H1 (cell line): ENCODE measurements at regions not wholly inside any gene's neighbourhood (a gene's known extent, or its start where the extent isn't known, plus 50 kb on each side); places are given as distances from the start of the nearest gene placed in this dataset.

Experiments
- CTCF ChIA-PET: fragments of 300-600 bp; sonication (Branson Sonifier 250); formaldehyde crosslinking; loops from one replicate; lab custom pipeline; 2021; ENCODE audit not compliant: partially characterized antibody; lab: Charles Lee
- POLR2A ChIA-PET: fragments of 300-600 bp; sonication (Branson Sonifier 250); formaldehyde crosslinking; loops from one replicate; lab custom pipeline; 2021; ENCODE audit warnings: inconsistent platforms; ENCODE audit not compliant: partially characterized antibody; lab: Charles Lee
- DNase-seq, 2 experiments: peaks; one replicate each; pipeline versions ENCODE4 v3.0.0 to v3.0.0-alpha.2; 2010 to 2022; ENCODE audit warnings: low spot score in 2 of 2, low read depth in 1 of 2, mixed read lengths in 1 of 2
- FAIRE-seq: peaks from 2 replicates; lab custom pipeline; 2011; peaks lifted over from hg19 to GRCh38; lab: Jason Lieb, UNC
- H2AFZ ChIP-seq: 2 replicates; pipeline ENCODE4 v1.8.1; 2012; ENCODE audit warnings: low read length, inconsistent platforms
- H2AK5ac ChIP-seq: 2 replicates; pipeline ENCODE4 v1.6.1; 2013; ENCODE audit warnings: low read depth, low read length
- H2BK120ac ChIP-seq: replicated peaks from 2 replicates; pipeline ENCODE3; 2013; ENCODE audit warnings: low read depth, low read length, inconsistent platforms
- H2BK12ac ChIP-seq: 2 replicates; pipeline ENCODE4 v1.6.1; 2013; ENCODE audit warnings: low read depth, low read length
- H2BK15ac ChIP-seq: 2 replicates; pipeline ENCODE4 v1.6.1; 2013; ENCODE audit warnings: low read length
- H2BK20ac ChIP-seq: 2 replicates; pipeline ENCODE4 v1.6.1; 2013; ENCODE audit warnings: low read length
- H2BK5ac ChIP-seq: 2 replicates; pipeline ENCODE4 v1.6.1; 2013; ENCODE audit warnings: low read depth, low read length
- H3K14ac ChIP-seq: 2 replicates; pipeline ENCODE4 v1.6.1; 2013; ENCODE audit warnings: inconsistent platforms; ENCODE audit not compliant: insufficient read length
- H3K18ac ChIP-seq: 2 replicates; pipeline ENCODE4 v1.6.1; 2013; ENCODE audit warnings: low read length; ENCODE audit errors: extremely low read depth
- H3K23ac ChIP-seq: 2 replicates; pipeline ENCODE4 v1.6.1; 2013; ENCODE audit warnings: inconsistent platforms; ENCODE audit not compliant: insufficient read length
- H3K23me2 ChIP-seq: 2 replicates; pipeline ENCODE4 v1.6.1; 2013; ENCODE audit warnings: low read depth, low read length
- H3K27ac ChIP-seq: 2 replicates; pipeline ENCODE4 v1.6.1; 2011; ENCODE audit warnings: low read depth, low read length, inconsistent platforms
- H3K27me3 ChIP-seq, 4 experiments: replicated peaks in 1 of 4; 1 replicate in 1 of 4; 2 replicates in 3 of 4; pipeline versions ENCODE4 v1.6.1 to v1.8.1; 2011 to 2013; ENCODE audit warnings: low read length in 3 of 4, mild to moderate bottlenecking in 3 of 4, inconsistent platforms in 2 of 4, mixed read lengths in 2 of 4, moderate library complexity in 1 of 4; ENCODE audit not compliant: control insufficient read depth in 3 of 4, insufficient read depth in 3 of 4; ENCODE audit errors: extremely low read depth in 1 of 4
- H3K36me3 ChIP-seq, 4 experiments: 2 replicates each; pipeline versions ENCODE4 v1.6.1 to v1.8.1; 2011 to 2013; ENCODE audit warnings: mild to moderate bottlenecking in 4 of 4, low read length in 3 of 4, moderate library complexity in 2 of 4, control low read depth in 1 of 4, inconsistent platforms in 1 of 4; ENCODE audit not compliant: insufficient read depth in 4 of 4, control insufficient read depth in 2 of 4
- H3K4ac ChIP-seq: replicated peaks from 2 replicates; pipeline ENCODE3; 2013; ENCODE audit warnings: low read length, low read depth, mixed read lengths, inconsistent platforms; ENCODE audit not compliant: insufficient read length
- H3K4me1 ChIP-seq, 4 experiments: replicated peaks in 1 of 4; 1 replicate in 1 of 4; 2 replicates in 3 of 4; pipeline versions ENCODE4 v1.6.1 to v1.8.1; 2011 to 2013; ENCODE audit warnings: low read length in 3 of 4, inconsistent platforms in 2 of 4, mixed read lengths in 1 of 4; ENCODE audit not compliant: insufficient read depth in 4 of 4, control insufficient read depth in 3 of 4
- H3K4me2 ChIP-seq, 2 experiments: 2 replicates each; pipeline versions ENCODE4 v1.6.1 to v1.8.1; 2011 to 2013; ENCODE audit warnings: low read depth in 2 of 2, low read length in 2 of 2, control low read depth in 1 of 2, inconsistent platforms in 1 of 2, mild to moderate bottlenecking in 1 of 2; ENCODE audit not compliant: insufficient read depth in 1 of 2
- H3K4me3 ChIP-seq, 4 experiments: fragments of 200-600, 300-600 bp in 1 of 4; sonication (generic), shearing (Covaris generic), sonication (Bioruptor Twin) in 1 of 4; 2 replicates each; pipeline versions ENCODE4 v1.5.1 to v1.8.1; 2011 to 2016; ENCODE audit warnings: low read length in 4 of 4, low read depth in 3 of 4, control low read depth in 2 of 4, inconsistent platforms in 2 of 4, mild to moderate bottlenecking in 2 of 4, mixed read lengths in 1 of 4, moderate library complexity in 1 of 4; ENCODE audit not compliant: insufficient read depth in 2 of 4; ENCODE audit errors: extremely low read depth in 1 of 4
- H3K56ac ChIP-seq: replicated peaks from 2 replicates; pipeline ENCODE3; 2013; ENCODE audit warnings: low read depth, mild to moderate bottlenecking, mixed read lengths, low read length, inconsistent platforms; ENCODE audit not compliant: insufficient read length
- H3K79me1 ChIP-seq: 2 replicates; pipeline ENCODE4 v1.6.1; 2013; ENCODE audit warnings: low read depth, low read length, control low read depth
- H3K79me2 ChIP-seq, 2 experiments: 2 replicates each; pipeline versions ENCODE4 v1.6.1 to v1.8.1; 2012 to 2013; ENCODE audit warnings: low read length in 2 of 2, mild to moderate bottlenecking in 2 of 2, inconsistent platforms in 1 of 2; ENCODE audit not compliant: insufficient read depth in 2 of 2, control insufficient read depth in 1 of 2
- H3K9ac ChIP-seq, 4 experiments: replicated peaks in 1 of 4; 1 replicate in 1 of 4; 2 replicates in 3 of 4; pipeline versions ENCODE4 v1.6.1 to v1.8.1; 2011 to 2013; ENCODE audit warnings: low read depth in 3 of 4, low read length in 3 of 4, control low read depth in 2 of 4, mild to moderate bottlenecking in 2 of 4, moderate library complexity in 2 of 4, inconsistent platforms in 1 of 4; ENCODE audit errors: extremely low read depth in 1 of 4
- H3K9me3 ChIP-seq, 2 experiments: 2 replicates each; pipeline versions ENCODE4 v1.6.1 to v1.8.1; 2012 to 2013; ENCODE audit warnings: mild to moderate bottlenecking in 2 of 2, moderate library complexity in 2 of 2, control low read depth in 1 of 2, inconsistent platforms in 1 of 2, low read depth in 1 of 2, low read length in 1 of 2, mixed read lengths in 1 of 2; ENCODE audit not compliant: insufficient read depth in 2 of 2
- H4K20me1 ChIP-seq, 2 experiments: replicated peaks in 1 of 2; 2 replicates each; pipeline versions ENCODE3 to v1.8.1; 2011 to 2013; ENCODE audit warnings: inconsistent platforms in 2 of 2, low read length in 2 of 2, mild to moderate bottlenecking in 1 of 2; ENCODE audit not compliant: insufficient read depth in 2 of 2, control insufficient read depth in 1 of 2
- H4K5ac ChIP-seq: 2 replicates; pipeline ENCODE4 v1.6.1; 2013; ENCODE audit warnings: low read length, low read depth, mixed read lengths, inconsistent platforms; ENCODE audit not compliant: insufficient read length
- H4K8ac ChIP-seq: 2 replicates; pipeline ENCODE4 v1.8.0; 2013; ENCODE audit warnings: mild to moderate bottlenecking, moderate library complexity, low read length, inconsistent platforms; ENCODE audit not compliant: insufficient read depth; ENCODE audit errors: extremely low read depth
- H4K91ac ChIP-seq: replicated peaks from 2 replicates; pipeline ENCODE3; 2013; ENCODE audit warnings: low read length, mixed read lengths, inconsistent platforms; ENCODE audit not compliant: insufficient read length
- JUN ChIP-seq: IDR thresholded peaks from 2 replicates; pipeline ENCODE4 v1.6.1; 2011; ENCODE audit warnings: low read depth, mild to moderate bottlenecking, improper control_type of control experiment, low read length
- POLR2A ChIP-seq, 2 experiments: IDR thresholded peaks; 1 replicate in 1 of 2; 2 replicates in 1 of 2; pipeline ENCODE4 v1.6.1; 2011; ENCODE audit warnings: low read depth in 2 of 2, low read length in 2 of 2, mild to moderate bottlenecking in 2 of 2; ENCODE audit errors: control extremely low read depth in 1 of 2
- whole genome bisulfite sequencing, 2 experiments: shearing (Covaris generic) in 1 of 2; methylation state at CpG; one replicate each; pipeline versions ENCODE4 v1.1.6 to v1.1.7; 2013 to 2015; ENCODE audit warnings: low lambda C conversion rate in 2 of 2, mixed read lengths in 2 of 2, inconsistent platforms in 1 of 2, low coverage in 1 of 2, missing lambda C conversion rate in 1 of 2; ENCODE audit not compliant: insufficient replicate concordance in 2 of 2, insufficient coverage in 1 of 2, insufficient read length in 1 of 2; ENCODE audit errors: extremely low coverage in 1 of 2, missing lambda C conversion rate in 1 of 2; 5-methylcytosine and 5-hydroxymethylcytosine counted together

DNA sequence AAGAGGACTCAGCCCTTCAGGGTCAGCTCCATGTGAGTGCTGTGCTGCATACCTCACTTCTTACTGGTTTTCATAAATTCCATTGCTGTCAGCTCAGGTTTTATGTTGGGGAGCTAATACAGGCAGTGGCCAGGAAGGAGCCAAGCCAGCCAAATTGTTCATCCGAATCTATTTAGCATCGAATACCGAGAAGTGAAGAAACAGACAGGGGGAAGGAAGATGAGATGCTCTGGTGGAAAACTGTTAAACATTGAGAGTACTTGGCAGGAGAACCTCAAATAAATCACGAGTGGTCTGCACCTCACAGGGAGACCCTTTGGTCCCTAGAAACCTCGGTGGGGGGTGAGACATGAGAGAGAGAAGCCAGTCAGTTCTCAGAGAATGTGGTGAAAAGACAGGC is 196.0 kb upstream of the TMEM72 start:
- Histone ChIP-seq H3K79me2 (no peaks in the 10 kb centered on the region), H3K18ac (no peak overlapping the region)

More for the DNA sequence above, 196.0 kb upstream of the TMEM72 start:
- no peak overlapping the region for H3K9ac ChIP-seq
- H2BK15ac ChIP-seq, result no peak overlapping the region
- no peak overlapping the region for H3K27ac ChIP-seq
- 86% methylated on average over 5 of the region's 5 CpGs; no CpG with 5 or more reads in 1 of the 2 experiments for WGBS, 2 experiments
- TF ChIP-seq JUN, result no peak
- TF ChIP-seq POLR2A (IDR thresholded peaks at IDR 0.05; ENCODE audit: control extremely low read depth in 1 of 2, low read depth in 2 of 2, low read length in 2 of 2), result no peak
- no peak overlapping the region for H2BK12ac ChIP-seq
- H3K27me3 ChIP-seq, result no peaks in the 10 kb centered on the region
- ChIA-PET POLR2A (interaction anchor here (0.6 kb wide), 1 partner anchor 1495 kb away, joined by 3 read pairs; no protein-coding TSS in a partner anchor), CTCF (interaction anchor here (0.8 to 2.6 kb wide), 4 partner anchors 10 to 381 kb away, joined by 3 to 9 read pairs (median 3); no protein-coding TSS in a partner anchor)
- no peaks in the 10 kb centered on the region for H3K4me1 ChIP-seq
- no peak overlapping the region for H3K14ac ChIP-seq
- no peak overlapping the region for H4K5ac ChIP-seq
- no peak overlapping the region for H2AFZ ChIP-seq
- no peak overlapping the region for H2BK5ac ChIP-seq
- no peak overlapping the region for H2AK5ac ChIP-seq
- H2BK20ac ChIP-seq, result no peak overlapping the region
- no peaks in the 10 kb centered on the region for H3K36me3 ChIP-seq
- FAIRE-seq, result no peak
- H4K91ac ChIP-seq, result no peak overlapping the region
- DNase-seq, result no peak
- no peak overlapping the region for H3K4me3 ChIP-seq
- no peak overlapping the region for H3K56ac ChIP-seq
- no peak overlapping the region for H2BK120ac ChIP-seq
- no peak overlapping the region for H4K8ac ChIP-seq
- H3K9me3 ChIP-seq, result no peaks in the 10 kb centered on the region
- no peak overlapping the region for H3K23ac ChIP-seq
- no peaks in the 10 kb centered on the region for H3K79me1 ChIP-seq
- H4K20me1 ChIP-seq, result no peaks in the 10 kb centered on the region
- H3K4me2 ChIP-seq, result no peak overlapping the region
- no peaks in the 10 kb centered on the region for H3K23me2 ChIP-seq
- no peak overlapping the region for H3K4ac ChIP-seq
